ENCODE measurements at regions not wholly inside any gene's neighbourhood (a gene's known extent, or its start where the extent isn't known, plus 50 kb on each side); places are given as distances from the start of the nearest gene placed in this dataset.

DNA sequence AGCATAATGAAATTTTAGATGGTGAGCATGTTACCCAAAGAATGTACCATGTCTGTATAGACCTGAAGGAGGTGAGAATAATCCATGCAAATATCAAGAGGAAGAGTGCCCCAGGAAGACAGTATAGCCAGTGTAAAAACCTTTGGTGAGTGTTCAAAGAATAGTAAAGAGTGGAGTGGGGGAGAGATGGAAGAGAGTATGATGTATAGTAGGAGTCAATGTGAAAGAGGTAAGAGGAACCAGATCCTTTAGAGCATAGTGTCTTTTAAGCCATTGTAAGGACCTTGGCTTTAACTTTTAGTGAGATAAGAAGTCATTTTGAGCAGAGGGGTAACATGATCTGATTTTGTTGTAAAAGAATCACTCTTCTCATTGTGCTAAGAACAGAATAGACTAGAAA, 1052.3 kb upstream of the ZEB2 start:
- Histone ChIP-seq H3K4me1 (ENCODE audit: insufficient read depth, low read length) (no peaks in the 10 kb centered on the region), H3K27me3 (ENCODE audit: insufficient read depth, low read length) (no peaks in the 10 kb centered on the region), H3K9me3 (ENCODE audit: low read depth, low read length) (no peaks in the 10 kb centered on the region), H3K4me3 (ENCODE audit: low read length) (no peak overlapping the region)

DNA sequence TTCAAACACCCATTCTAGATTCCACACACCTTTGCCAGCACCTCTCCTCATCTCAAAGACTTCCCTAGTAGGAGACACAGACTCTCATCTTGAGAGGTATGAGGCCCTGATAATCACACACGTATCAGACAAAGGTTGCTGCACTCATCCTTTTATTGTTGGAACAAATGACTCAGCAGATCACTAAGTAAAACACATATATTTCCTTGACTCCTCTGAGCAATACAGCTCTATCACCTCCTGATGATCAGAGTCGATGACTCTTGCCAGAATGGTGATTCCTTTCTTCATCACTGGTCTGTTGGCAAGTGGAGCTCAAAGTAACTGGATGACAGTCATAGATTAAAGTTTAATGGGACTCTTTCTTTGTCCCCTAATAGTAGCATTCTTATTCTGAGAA, 1049.2 kb upstream of the ZEB2 start:
- no peaks in the 10 kb centered on the region for H3K9me3 ChIP-seq (ENCODE audit: low read depth, low read length)
- no peaks in the 10 kb centered on the region for H3K27me3 ChIP-seq (ENCODE audit: insufficient read depth, low read length)
- H3K4me3 ChIP-seq (ENCODE audit: low read length), result no peak overlapping the region
- H3K4me1 ChIP-seq (ENCODE audit: insufficient read depth, low read length), result no peaks in the 10 kb centered on the region

DNA sequence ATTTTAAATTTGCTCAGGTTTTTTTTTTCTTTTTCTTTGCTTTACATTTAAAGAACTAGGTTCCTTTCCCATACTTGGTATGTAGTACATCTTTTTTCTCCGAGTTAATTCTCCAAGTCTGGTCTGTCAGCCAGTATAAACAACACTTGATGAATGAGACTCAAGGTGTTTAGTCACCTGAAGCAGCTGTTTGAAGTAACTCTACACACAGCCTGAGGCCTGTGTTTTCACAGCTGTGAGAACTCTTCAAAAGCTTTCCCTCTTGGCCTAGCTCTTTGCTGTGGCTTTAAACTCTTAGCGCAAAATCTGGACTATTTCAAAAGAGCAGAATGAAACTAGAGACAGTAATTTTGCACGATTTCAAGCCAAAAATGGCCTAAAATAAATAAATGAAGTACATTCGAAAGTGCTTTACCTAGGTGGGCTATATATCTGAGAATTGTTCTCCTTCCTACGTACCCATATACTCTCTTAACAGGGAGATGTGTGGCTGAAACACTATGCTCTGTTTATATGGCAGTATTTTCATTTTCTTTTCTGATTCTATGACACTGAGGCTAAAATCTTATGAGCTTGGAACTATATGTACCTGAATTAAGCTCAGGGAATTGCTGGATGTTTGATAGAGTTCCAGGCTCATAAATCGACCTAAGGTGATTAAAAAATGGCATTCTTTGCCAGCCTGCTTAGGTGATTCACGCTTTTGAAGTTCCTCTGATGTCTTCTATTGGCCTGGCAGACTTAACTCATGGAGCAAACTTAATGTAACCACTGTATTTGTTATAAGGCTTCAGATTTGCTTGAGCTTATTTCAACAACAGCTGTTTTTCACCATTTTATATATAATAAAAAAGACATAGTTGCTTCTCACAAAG, 1044.1 kb upstream of the ZEB2 start:
- no peaks in the 10 kb centered on the region for H3K4me1 ChIP-seq (ENCODE audit: insufficient read depth, low read length)
- H3K9me3 ChIP-seq (ENCODE audit: low read depth, low read length), result no peaks in the 10 kb centered on the region
- no peaks in the 10 kb centered on the region for H3K27me3 ChIP-seq (ENCODE audit: insufficient read depth, low read length)
- H3K4me3 ChIP-seq (ENCODE audit: low read length), result no peak overlapping the region

DNA sequence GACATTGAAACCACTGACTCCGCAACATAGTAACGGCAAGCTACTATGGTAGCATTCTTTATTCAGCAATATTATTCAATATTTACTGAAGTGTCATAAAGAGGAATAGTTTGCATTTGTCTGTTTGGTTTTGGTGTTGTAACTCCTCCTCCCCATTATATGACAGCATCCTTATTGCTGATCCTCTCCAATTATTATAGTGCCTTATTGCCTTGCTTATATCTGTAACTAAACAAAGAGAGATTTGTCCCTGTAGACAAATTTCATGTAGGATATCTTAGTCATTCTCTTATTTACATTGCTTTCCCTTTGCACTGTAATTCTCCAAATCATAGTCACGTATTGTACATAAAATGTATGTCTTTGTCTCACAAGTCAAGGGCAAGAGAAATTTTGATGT, 1041.2 kb upstream of the ZEB2 start:
- H3K27me3 ChIP-seq (ENCODE audit: insufficient read depth, low read length), result no peaks in the 10 kb centered on the region
- no peaks in the 10 kb centered on the region for H3K9me3 ChIP-seq (ENCODE audit: low read depth, low read length)
- H3K4me1 ChIP-seq (ENCODE audit: insufficient read depth, low read length), result no peaks in the 10 kb centered on the region
- H3K4me3 ChIP-seq (ENCODE audit: low read length), result no peak overlapping the region

DNA sequence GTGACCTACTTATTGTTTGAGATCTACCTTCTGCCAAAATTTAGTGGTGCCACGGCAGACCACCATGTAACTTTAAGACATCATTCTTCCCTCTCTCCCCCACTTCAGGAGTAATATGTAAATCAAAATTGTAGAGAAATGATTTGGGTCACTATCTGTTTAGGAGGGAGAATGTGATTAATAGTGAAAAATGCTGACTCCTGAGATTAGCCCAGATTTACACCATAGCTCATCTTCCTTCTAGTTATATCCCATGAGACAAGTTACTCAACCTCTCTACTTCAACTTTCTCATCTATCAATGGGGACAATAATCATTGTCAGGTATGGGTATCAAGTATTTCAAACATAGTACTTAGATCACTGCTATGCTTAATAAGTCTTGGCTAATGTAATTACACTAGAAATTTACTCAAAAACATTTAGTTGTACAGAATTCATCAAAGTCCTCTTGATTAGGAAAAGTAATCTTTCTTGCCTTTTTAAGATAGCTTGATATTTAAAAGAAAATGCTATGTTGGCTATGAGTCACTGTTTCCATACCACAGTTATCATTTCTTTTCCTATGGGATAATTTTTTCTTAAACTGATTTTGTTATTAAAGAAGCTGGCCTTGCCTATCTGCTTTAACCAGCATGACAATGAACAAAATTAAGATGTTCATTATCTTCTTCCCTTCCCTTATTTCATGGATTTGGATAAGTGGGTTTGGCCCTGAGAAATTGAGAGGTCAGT, 1038.9 kb upstream of the ZEB2 start:
- H3K27me3 ChIP-seq (ENCODE audit: insufficient read depth, low read length), result no peaks in the 10 kb centered on the region
- H3K9me3 ChIP-seq (ENCODE audit: low read depth, low read length), result no peaks in the 10 kb centered on the region
- H3K4me1 ChIP-seq (ENCODE audit: insufficient read depth, low read length), result no peaks in the 10 kb centered on the region
- H3K4me3 ChIP-seq (ENCODE audit: low read length), result no peak overlapping the region

DNA sequence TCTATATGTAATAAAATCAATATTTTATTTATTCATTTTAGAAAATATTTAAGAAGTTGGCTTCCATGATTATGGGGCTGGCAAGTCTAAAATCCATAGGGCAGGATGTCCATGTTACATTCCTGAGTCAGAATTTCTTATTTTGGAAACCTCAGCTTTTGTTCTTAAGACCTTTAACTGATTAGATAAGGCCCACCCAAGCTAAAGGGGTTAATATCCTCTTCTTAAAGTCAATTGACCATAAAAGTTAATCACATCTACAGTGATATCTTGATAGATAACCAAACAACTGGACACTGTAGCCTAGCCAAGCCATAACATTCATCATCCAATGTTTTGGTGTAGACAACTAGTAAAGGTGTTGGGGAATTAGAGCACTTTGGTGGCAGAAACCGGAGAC, 1035.4 kb upstream of the ZEB2 start:
- Histone ChIP-seq H3K4me1 (ENCODE audit: insufficient read depth, low read length) (no peaks in the 10 kb centered on the region), H3K27me3 (ENCODE audit: insufficient read depth, low read length) (no peaks in the 10 kb centered on the region), H3K4me3 (ENCODE audit: low read length) (no peak overlapping the region), H3K9me3 (ENCODE audit: low read depth, low read length) (no peaks in the 10 kb centered on the region)

DNA sequence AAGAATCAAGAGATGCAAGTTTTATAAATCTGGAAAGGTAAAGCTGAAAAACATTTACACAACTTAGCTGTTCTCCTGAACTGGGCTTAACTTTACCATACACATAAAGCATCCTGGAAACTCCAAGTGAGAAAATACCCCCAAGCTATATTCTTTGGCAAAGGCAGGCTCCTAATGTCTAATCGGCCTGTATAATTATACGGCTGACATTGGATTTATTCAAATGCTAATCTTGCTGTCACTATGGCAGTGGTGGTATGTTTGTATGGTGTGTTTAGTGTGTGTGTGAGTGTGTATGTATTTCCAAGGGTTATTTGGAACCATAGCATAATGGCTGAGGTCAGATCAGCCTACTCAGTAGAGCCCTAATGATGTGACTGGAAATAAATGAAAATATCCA, 1031.8 kb upstream of the ZEB2 start:
- Histone ChIP-seq H3K4me3 (ENCODE audit: low read length) (no peak overlapping the region), H3K27me3 (ENCODE audit: insufficient read depth, low read length) (no peaks in the 10 kb centered on the region), H3K4me1 (ENCODE audit: insufficient read depth, low read length) (no peaks in the 10 kb centered on the region), H3K9me3 (ENCODE audit: low read depth, low read length) (no peaks in the 10 kb centered on the region)

DNA sequence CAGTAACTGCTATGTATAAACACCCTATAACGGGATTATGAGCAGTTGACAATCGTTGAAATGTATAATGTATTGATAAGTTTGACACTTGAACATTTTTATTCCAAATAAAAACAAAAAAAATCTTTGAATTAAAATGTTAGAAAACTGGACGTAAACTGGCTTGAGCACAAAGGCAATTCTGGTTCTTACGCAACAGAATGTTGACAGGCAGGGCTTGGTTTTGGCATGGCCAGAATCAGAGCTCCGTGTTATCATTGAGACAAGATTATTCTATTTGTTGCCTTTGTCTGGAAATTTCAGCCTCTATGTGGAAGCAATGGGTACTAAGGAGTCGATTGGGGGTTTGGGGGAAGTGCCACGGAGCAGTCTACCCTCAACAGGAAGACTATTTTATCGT, 1028.6 kb upstream of the ZEB2 start:
- no peaks in the 10 kb centered on the region for H3K4me1 ChIP-seq (ENCODE audit: insufficient read depth, low read length)
- H3K9me3 ChIP-seq (ENCODE audit: low read depth, low read length), result peaks cover 4% of the 10 kb centered on the region
- H3K4me3 ChIP-seq (ENCODE audit: low read length), result no peak overlapping the region
- no peaks in the 10 kb centered on the region for H3K27me3 ChIP-seq (ENCODE audit: insufficient read depth, low read length)

DNA sequence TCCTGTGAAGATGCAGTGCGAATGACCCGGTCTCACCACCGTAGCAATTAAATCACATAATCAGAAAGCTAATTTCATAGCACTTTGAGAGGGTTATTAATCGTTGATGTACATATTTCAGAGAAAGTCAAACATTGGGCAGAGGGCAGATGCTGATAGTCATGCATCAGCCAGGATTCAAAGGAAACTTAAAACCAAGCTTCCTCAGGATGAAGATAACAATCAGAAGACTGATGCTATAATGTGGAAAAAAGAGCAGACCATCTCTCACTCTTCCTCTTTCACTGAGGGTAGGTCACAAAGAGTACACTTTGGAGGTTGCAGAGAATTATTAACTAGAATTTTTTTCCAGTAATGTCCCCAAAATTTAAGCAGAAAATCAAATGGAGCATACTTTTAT, 1027.7 kb upstream of the ZEB2 start:
- H3K4me3 ChIP-seq (ENCODE audit: low read length), result no peak overlapping the region
- peaks cover 4% of the 10 kb centered on the region for H3K9me3 ChIP-seq (ENCODE audit: low read depth, low read length)
- no peaks in the 10 kb centered on the region for H3K4me1 ChIP-seq (ENCODE audit: insufficient read depth, low read length)
- H3K27me3 ChIP-seq (ENCODE audit: insufficient read depth, low read length), result no peaks in the 10 kb centered on the region

DNA sequence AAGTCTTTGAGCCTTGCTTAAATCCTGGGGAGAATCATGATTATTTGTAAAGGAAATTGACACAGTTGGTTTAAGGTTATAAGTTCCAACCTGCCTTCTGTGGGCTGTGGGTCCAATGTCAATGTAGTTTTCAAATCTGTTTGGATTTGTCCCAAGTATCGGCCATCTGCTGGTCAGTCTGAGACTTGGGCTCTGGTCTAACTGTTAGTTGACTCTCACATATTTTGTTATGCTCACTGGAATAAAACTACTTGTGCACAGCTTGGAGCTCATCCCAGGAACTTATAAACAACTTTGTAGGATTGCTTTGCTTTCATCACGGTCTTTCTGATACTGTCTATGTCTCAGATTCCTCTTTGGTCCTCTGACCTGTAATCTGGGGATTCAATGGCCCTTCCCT, 1026.2 kb upstream of the ZEB2 start:
- Histone ChIP-seq H3K4me1 (ENCODE audit: insufficient read depth, low read length) (no peaks in the 10 kb centered on the region), H3K9me3 (ENCODE audit: low read depth, low read length) (peaks cover 4% of the 10 kb centered on the region), H3K27me3 (ENCODE audit: insufficient read depth, low read length) (no peaks in the 10 kb centered on the region), H3K4me3 (ENCODE audit: low read length) (no peak overlapping the region)

DNA sequence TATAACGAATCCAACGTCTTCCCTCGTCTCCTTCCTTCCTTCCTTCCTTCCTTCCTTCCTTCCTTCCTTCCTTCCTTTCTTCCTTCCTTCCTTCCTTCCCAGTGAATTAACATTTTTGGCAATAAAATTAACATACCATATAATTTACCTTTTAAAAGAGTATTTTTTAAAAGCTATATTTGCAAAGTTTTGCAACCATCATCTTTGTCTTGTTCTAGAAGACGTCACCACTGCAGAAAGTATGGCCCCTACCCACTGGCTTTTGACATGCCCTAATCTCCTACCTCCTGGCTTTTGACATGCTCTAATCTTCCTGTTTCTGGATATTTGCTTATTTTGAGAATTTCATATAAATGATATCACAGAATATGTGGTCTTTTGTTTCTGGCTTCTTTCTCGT, 1023.9 kb upstream of the ZEB2 start:
- Histone ChIP-seq H3K27me3 (ENCODE audit: insufficient read depth, low read length) (no peaks in the 10 kb centered on the region), H3K4me1 (ENCODE audit: insufficient read depth, low read length) (no peaks in the 10 kb centered on the region), H3K4me3 (ENCODE audit: low read length) (no peak overlapping the region), H3K9me3 (ENCODE audit: low read depth, low read length) (peaks cover 4% of the 10 kb centered on the region)

DNA sequence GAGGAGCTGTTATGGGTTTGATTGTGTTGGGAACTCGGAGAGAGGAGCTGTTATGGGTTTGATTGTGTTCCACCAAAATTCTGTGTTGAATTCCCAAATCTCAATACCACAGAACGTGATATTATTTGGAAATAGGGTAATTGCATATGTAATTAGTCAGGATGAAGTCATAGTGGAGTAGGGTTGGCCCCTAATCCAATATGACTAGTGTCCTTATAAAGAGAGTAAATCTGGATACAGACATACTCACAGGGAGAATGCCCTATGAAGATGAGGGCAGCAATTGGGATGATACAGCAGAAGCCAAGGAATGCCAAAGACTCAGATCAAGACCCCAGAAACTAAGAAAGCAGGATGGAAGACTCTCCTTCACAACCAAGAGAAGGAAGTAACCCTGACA, 1023.2 kb upstream of the ZEB2 start:
- Histone ChIP-seq H3K9me3 (ENCODE audit: low read depth, low read length) (peaks cover 4% of the 10 kb centered on the region), H3K4me1 (ENCODE audit: insufficient read depth, low read length) (no peaks in the 10 kb centered on the region), H3K4me3 (ENCODE audit: low read length) (no peak overlapping the region), H3K27me3 (ENCODE audit: insufficient read depth, low read length) (no peaks in the 10 kb centered on the region)

DNA sequence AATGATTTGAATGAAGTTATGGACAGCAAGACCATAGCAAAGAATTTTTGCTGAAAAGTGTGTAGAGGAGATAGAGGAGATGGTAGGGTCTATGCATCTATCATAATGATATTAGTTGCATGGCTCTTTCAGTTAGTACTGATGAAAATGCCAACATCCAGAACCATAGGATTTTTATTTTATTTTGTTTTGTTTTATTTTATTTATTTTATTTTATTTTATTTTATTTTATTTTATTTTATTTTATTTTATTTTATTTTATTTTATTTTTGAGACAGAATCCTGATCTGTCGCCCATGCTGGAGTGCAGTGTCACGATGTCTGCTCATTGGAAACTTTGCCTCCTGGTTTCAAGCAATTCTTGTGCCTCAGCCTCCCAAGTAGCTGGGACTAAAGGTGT, 1021.1 kb upstream of the ZEB2 start:
- Histone ChIP-seq H3K27me3 (ENCODE audit: insufficient read depth, low read length) (no peaks in the 10 kb centered on the region), H3K4me3 (ENCODE audit: low read length) (no peak overlapping the region), H3K4me1 (ENCODE audit: insufficient read depth, low read length) (no peaks in the 10 kb centered on the region), H3K9me3 (ENCODE audit: low read depth, low read length) (peaks cover 3% of the 10 kb centered on the region)

DNA sequence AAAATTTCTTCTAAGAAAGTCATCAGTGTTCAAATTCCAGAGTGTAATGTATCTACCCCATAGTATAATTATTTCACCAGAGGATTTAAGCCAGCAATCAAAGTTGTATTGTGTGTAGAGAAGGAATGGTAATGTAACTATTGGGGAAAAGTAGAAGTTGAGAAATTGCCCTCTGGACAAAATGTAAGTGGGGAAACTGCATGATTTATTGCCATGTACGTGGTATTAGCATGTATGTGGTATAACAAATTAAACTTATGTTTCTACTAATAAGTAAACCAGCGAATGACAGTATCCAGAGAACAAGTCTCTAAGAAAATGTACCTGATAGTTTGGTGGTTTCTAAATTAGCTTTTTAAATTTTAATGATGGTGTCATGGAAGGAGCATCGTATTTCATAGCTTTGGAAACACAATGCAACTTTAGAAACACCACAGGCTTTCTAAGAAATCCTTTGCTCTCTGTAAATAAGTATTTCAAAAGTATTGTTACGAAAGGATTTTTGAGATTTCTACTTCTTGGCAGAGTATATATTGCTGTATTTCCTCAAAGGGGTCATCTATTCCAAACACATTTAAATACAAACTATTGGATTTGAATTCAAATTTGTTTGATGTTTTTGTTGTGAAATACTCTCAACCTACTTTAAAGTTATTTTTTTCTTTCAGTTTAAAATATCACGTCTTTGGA, 1018.9 kb upstream of the ZEB2 start:
- H3K4me3 ChIP-seq (ENCODE audit: low read length), result no peak overlapping the region
- no peaks in the 10 kb centered on the region for H3K4me1 ChIP-seq (ENCODE audit: insufficient read depth, low read length)
- H3K27me3 ChIP-seq (ENCODE audit: insufficient read depth, low read length), result no peaks in the 10 kb centered on the region
- H3K9me3 ChIP-seq (ENCODE audit: low read depth, low read length), result no peaks in the 10 kb centered on the region

DNA sequence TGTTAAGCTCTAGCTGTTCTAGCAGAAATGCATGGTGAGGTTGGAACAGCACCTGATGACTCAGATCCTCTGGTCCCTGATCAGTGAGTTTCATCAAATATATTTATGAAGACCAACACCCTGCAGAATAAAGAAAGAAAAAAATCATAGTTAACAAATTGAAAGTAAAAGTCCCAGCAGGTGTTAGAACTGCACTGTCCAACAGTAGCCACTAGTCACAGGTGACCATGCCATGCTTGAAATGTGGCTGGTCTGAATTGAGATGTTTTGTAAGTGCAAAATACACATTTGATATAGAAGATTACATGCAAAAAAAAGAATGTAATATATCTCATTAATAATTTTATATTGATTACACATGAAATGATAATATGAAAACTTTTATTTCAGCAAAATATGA, 1010.7 kb upstream of the ZEB2 start:
- no peaks in the 10 kb centered on the region for H3K9me3 ChIP-seq (ENCODE audit: low read depth, low read length)
- H3K4me3 ChIP-seq (ENCODE audit: low read length), result no peak overlapping the region
- no peaks in the 10 kb centered on the region for H3K4me1 ChIP-seq (ENCODE audit: insufficient read depth, low read length)
- no peaks in the 10 kb centered on the region for H3K27me3 ChIP-seq (ENCODE audit: insufficient read depth, low read length)

Measured in mononuclear cell (primary cell).